Esophagus squamous epithelium (tissue), 5 donors: ENCODE measurements at regions not wholly inside any gene's neighbourhood (a gene's known extent, or its start where the extent isn't known, plus 50 kb on each side); places are given as distances from the start of the nearest gene placed in this dataset.

Experiments
- DNase-seq: peaks from one replicate; lab custom pipeline; 2025; lab: John Stamatoyannopoulos, UW
- H3K27ac ChIP-seq, 4 donors: fragments of 200-600 bp; sonication (generic); one replicate each; pipeline ENCODE4 v1.5.1; 2016 to 2019; ENCODE audit warnings: mild to moderate bottlenecking in 1 of 4
- H3K27me3 ChIP-seq, 4 donors: fragments of 200-600 bp; sonication (generic); 1 replicate in 3 of 4; 2 replicates in 1 of 4; pipeline versions ENCODE4 v1.5.1 to v1.6.0; 2017 to 2021; ENCODE audit warnings: antibody characterized with exemption in 1 of 4
- H3K36me3 ChIP-seq, 3 donors: fragments of 200-600 bp; sonication (generic); one replicate each; pipeline ENCODE4 v1.5.1; 2016 to 2019
- H3K4me1 ChIP-seq, 3 donors: fragments of 200-600 bp; sonication (generic); one replicate each; pipeline ENCODE4 v1.5.1; 2017 to 2019
- H3K4me3 ChIP-seq, 4 donors: fragments of 200-600 bp; sonication (generic); 1 replicate in 3 of 4; 2 replicates in 1 of 4; pipeline ENCODE4 v1.5.1; 2016 to 2019; ENCODE audit warnings: mild to moderate bottlenecking in 2 of 4, moderate library complexity in 1 of 4
- H3K9me3 ChIP-seq, 3 donors: fragments of 200-600 bp; sonication (generic); one replicate each; pipeline ENCODE4 v1.5.1; 2016 to 2019
- POLR2A ChIP-seq, 4 donors: fragments of 450-650 bp; IDR thresholded peaks; one replicate each; pipeline ENCODE4 v1.6.1; 2017; ENCODE audit warnings: antibody characterized with exemption in 4 of 4, mild to moderate bottlenecking in 4 of 4, moderate library complexity in 3 of 4
- WGBS, 2 donors: methylation state at CpG; one replicate each; pipeline ENCODE4 v1.1.5; 2018; 5-methylcytosine and 5-hydroxymethylcytosine counted together
- intact Hi-C: fragments of 100-400 bp; cut with DNase I; formaldehyde crosslinking; loops from one replicate; pipeline ENCODE4 v1.15.0; 2022
- TF ChIP-seq, protein P1 (sequence below), 6 experiments: fragments of 450-650 bp in 4 of 6; fragments of 200-600 bp in 2 of 6; sonication (generic) in 2 of 6; IDR thresholded peaks; one replicate each; pipeline ENCODE4 v1.5.1; 2016 to 2019; ENCODE audit warnings: antibody characterized with exemption in 6 of 6, mild to moderate bottlenecking in 4 of 6, moderate library complexity in 4 of 6
- donor health status: DM: yes; HTN: yes; CAD: no.

- TF ChIP-seq, protein P1, sequence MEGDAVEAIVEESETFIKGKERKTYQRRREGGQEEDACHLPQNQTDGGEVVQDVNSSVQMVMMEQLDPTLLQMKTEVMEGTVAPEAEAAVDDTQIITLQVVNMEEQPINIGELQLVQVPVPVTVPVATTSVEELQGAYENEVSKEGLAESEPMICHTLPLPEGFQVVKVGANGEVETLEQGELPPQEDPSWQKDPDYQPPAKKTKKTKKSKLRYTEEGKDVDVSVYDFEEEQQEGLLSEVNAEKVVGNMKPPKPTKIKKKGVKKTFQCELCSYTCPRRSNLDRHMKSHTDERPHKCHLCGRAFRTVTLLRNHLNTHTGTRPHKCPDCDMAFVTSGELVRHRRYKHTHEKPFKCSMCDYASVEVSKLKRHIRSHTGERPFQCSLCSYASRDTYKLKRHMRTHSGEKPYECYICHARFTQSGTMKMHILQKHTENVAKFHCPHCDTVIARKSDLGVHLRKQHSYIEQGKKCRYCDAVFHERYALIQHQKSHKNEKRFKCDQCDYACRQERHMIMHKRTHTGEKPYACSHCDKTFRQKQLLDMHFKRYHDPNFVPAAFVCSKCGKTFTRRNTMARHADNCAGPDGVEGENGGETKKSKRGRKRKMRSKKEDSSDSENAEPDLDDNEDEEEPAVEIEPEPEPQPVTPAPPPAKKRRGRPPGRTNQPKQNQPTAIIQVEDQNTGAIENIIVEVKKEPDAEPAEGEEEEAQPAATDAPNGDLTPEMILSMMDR (IDR thresholded peaks at IDR 0.05), result no peak
- no peak for TF ChIP-seq POLR2A (IDR thresholded peaks at IDR 0.05)
- H3K4me3 ChIP-seq, result no peak overlapping the region
- intact Hi-C loops, result no loop called here
- no peaks in the 10 kb centered on the region for H3K4me1 ChIP-seq
- WGBS, 2 donors, result 53% methylated on average over 4 of the region's 4 CpGs
- no peak for DNase-seq
- no peak overlapping the region for H3K27ac ChIP-seq
- H3K9me3 ChIP-seq, result no peaks in the 10 kb centered on the region
- H3K27me3 ChIP-seq, result no peaks in the 10 kb centered on the region
- H3K36me3 ChIP-seq, result no peaks in the 10 kb centered on the region
Observed at GRCh38 chr5:98517560-98518366, 255.7 kb upstream of the RGMB start.

- H3K9me3 ChIP-seq, result no peaks in the 10 kb centered on the region
- no peak overlapping the region for H3K4me3 ChIP-seq
- TF ChIP-seq POLR2A (IDR thresholded peaks at IDR 0.05), result no peak
- TF ChIP-seq, protein P1 (IDR thresholded peaks at IDR 0.05), result no peak
- H3K27ac ChIP-seq, result no peak overlapping the region
- no peak for DNase-seq
- H3K27me3 ChIP-seq, result no peaks in the 10 kb centered on the region
- H3K4me1 ChIP-seq, result no peaks in the 10 kb centered on the region
- H3K36me3 ChIP-seq, result no peaks in the 10 kb centered on the region
- intact Hi-C loops, result no loop called here
- 0 to 15% methylated on average over 1 of the region's 1 CpG for WGBS, 2 donors
Observed at GRCh38 chr5:98518754-98519153, 254.7 kb upstream of the RGMB start.

DNA sequence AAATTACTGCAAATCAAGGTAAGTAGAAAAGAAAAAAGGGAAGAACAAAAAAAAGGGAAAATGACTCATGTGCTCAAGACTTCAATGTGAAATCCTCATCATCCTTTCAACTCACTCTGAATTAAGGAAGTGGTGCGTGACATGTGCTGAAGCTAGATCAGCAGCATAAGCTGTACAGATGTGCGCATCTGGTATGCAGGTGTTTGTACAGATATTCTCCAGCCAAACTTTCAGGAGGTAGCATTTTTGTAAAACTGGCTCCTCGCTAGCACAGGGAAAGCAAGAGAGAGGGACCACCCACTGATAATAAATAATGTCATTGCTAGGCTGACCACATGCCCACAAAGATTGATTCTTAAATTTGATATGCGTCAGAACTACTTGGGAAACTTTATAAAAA is 253.9 kb upstream of the RGMB start:
- H3K4me3 ChIP-seq, result no peak overlapping the region
- 59 to 61% methylated on average over 4 of the region's 4 CpGs for WGBS, 2 donors
- no peaks in the 10 kb centered on the region for H3K36me3 ChIP-seq
- no peak overlapping the region for H3K27ac ChIP-seq
- H3K27me3 ChIP-seq, result no peaks in the 10 kb centered on the region
- no peaks in the 10 kb centered on the region for H3K4me1 ChIP-seq
- no peaks in the 10 kb centered on the region for H3K9me3 ChIP-seq
- no peak for DNase-seq
- TF ChIP-seq POLR2A (IDR thresholded peaks at IDR 0.05), result no peak
- TF ChIP-seq, protein P1 (IDR thresholded peaks at IDR 0.05), result no peak
- intact Hi-C loops, result no loop called here

- Histone ChIP-seq H3K27ac (no peak overlapping the region), H3K4me1 (no peaks in the 10 kb centered on the region), H3K36me3 (no peaks in the 10 kb centered on the region), H3K27me3 (no peaks in the 10 kb centered on the region), H3K4me3 (no peak overlapping the region), H3K9me3 (no peaks in the 10 kb centered on the region)
- 81 to 82% methylated on average over 3 of the region's 3 CpGs for WGBS, 2 donors
- DNase-seq, result no peak
- TF ChIP-seq, protein P1 (IDR thresholded peaks at IDR 0.05), result no peak
- no peak for TF ChIP-seq POLR2A (IDR thresholded peaks at IDR 0.05)
- intact Hi-C loops, result no loop called here
Observed at GRCh38 chr5:98521821-98522220, 251.6 kb upstream of the RGMB start.

DNA sequence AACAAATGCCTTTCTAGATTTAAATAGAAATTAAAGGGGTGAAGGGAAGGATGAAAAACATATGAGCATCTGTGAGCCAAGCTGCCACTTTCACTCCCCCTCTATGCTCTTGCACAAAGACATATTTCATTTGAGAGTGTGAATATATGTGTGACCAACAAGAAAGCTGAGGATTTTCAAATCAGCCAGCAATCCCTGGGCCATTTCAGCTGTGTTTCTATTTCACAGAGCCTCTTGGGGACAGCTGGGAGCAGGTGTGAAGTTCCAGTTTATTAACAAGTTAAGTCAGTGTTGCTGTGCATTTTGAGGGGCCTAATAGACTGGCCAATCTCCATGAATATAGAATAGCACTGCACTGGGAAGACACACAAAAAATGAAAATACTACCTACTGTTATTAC is 248.7 kb upstream of the RGMB start:
- no peak for DNase-seq
- H3K27me3 ChIP-seq, result no peaks in the 10 kb centered on the region
- H3K4me3 ChIP-seq, result no peak overlapping the region
- TF ChIP-seq, protein P1 (IDR thresholded peaks at IDR 0.05), result no peak
- no peak for TF ChIP-seq POLR2A (IDR thresholded peaks at IDR 0.05)
- intact Hi-C loops, result no loop called here
- H3K27ac ChIP-seq, result no peak overlapping the region
- H3K9me3 ChIP-seq, result no peaks in the 10 kb centered on the region
- H3K36me3 ChIP-seq, result no peaks in the 10 kb centered on the region
- H3K4me1 ChIP-seq, result no peaks in the 10 kb centered on the region
